ENCODE measurements at regions not wholly inside any gene's neighbourhood (a gene's known extent, or its start where the extent isn't known, plus 50 kb on each side); places are given as distances from the start of the nearest gene placed in this dataset.

DNA sequence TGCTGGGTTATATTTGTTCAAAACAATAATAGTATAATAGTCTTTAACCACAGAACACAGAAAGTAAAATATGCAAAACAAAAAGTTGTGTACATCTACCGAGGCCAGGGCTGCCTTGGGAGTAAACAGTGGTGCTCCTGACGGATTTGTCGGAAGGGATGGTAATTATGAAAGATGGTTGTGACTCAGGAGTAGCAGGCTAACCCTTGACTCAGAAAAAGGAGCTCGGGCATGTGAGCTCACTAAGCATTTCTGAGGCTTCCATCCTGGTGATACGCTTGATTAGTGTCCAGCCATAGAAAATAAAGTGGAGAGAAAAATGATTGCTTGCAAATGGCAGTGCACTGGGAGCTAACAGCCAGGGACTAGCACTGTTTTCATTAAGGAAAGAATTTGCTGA lies 53.2 kb upstream of the SPANXB1 start:
- TF ChIP-seq ZFP3 (CRISPR knock-in tag; IDR thresholded peaks at IDR 0.05) (no peak), ZC3H10 (CRISPR knock-in tag; IDR thresholded peaks at IDR 0.05) (no peak), TOX (CRISPR knock-in tag; IDR thresholded peaks at IDR 0.05; ENCODE audit: borderline replicate concordance) (no peak), OSR1 (CRISPR knock-in tag; IDR thresholded peaks at IDR 0.05) (no peak), RARB (CRISPR knock-in tag; IDR thresholded peaks at IDR 0.05) (no peak), ZNF8 (CRISPR knock-in tag; IDR thresholded peaks at IDR 0.05) (no peak), GLIS3 (CRISPR knock-in tag; IDR thresholded peaks at IDR 0.05) (no peak), ZFP30 (CRISPR knock-in tag; IDR thresholded peaks at IDR 0.05) (no peak), ZNF70 (CRISPR knock-in tag; IDR thresholded peaks at IDR 0.05) (no peak)
- TF ChIP-seq, protein P1, sequence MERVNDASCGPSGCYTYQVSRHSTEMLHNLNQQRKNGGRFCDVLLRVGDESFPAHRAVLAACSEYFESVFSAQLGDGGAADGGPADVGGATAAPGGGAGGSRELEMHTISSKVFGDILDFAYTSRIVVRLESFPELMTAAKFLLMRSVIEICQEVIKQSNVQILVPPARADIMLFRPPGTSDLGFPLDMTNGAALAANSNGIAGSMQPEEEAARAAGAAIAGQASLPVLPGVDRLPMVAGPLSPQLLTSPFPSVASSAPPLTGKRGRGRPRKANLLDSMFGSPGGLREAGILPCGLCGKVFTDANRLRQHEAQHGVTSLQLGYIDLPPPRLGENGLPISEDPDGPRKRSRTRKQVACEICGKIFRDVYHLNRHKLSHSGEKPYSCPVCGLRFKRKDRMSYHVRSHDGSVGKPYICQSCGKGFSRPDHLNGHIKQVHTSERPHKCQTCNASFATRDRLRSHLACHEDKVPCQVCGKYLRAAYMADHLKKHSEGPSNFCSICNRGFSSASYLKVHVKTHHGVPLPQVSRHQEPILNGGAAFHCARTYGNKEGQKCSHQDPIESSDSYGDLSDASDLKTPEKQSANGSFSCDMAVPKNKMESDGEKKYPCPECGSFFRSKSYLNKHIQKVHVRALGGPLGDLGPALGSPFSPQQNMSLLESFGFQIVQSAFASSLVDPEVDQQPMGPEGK (CRISPR knock-in tag; IDR thresholded peaks at IDR 0.05; ENCODE audit: borderline replicate concordance) = no peak
- TF ChIP-seq, protein P2, sequence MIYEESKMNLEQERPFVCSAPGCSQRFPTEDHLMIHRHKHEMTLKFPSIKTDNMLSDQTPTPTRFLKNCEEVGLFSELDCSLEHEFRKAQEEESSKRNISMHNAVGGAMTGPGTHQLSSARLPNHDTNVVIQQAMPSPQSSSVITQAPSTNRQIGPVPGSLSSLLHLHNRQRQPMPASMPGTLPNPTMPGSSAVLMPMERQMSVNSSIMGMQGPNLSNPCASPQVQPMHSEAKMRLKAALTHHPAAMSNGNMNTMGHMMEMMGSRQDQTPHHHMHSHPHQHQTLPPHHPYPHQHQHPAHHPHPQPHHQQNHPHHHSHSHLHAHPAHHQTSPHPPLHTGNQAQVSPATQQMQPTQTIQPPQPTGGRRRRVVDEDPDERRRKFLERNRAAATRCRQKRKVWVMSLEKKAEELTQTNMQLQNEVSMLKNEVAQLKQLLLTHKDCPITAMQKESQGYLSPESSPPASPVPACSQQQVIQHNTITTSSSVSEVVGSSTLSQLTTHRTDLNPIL (CRISPR knock-in tag; IDR thresholded peaks at IDR 0.05; ENCODE audit: low read depth) = no peak
